GM23338 (cell line): ENCODE measurements at regions not wholly inside any gene's neighbourhood (a gene's known extent, or its start where the extent isn't known, plus 50 kb on each side); places are given as distances from the start of the nearest gene placed in this dataset.
A peak's percentile ranks its signal among the peaks of the same experiment; 100 is the strongest.

Source experiments
- ATAC-seq: fragments of 200-7000 bp; cut with Tn5 transposase; 3 replicates; pipeline ENCODE4 v1.9.1; 2020
- DNase-seq: peaks from one replicate; pipeline ENCODE4 v3.0.0-alpha.2; 2015; ENCODE audit warnings: low spot score
- H2AFZ ChIP-seq: fragments of 200-600 bp; sonication (generic); 2 replicates; pipeline ENCODE4 v1.8.0; 2016; ENCODE audit warnings: antibody characterized with exemption, mild to moderate bottlenecking, moderate library complexity
- H3F3A ChIP-seq: fragments of 200-600 bp; sonication (generic); replicated peaks from 2 replicates; pipeline ENCODE4 v1.8.0; 2017; ENCODE audit warnings: antibody characterized with exemption, mixed run types, low read depth
- H3K27ac ChIP-seq: fragments of 200-600 bp; sonication (generic); 2 replicates; pipeline ENCODE4 v1.6.1; 2016; ENCODE audit warnings: low read depth
- H3K27me3 ChIP-seq: fragments of 200-600 bp; sonication (generic); 2 replicates; pipeline ENCODE4 v1.8.0; 2016; ENCODE audit warnings: mild to moderate bottlenecking, mixed run types, moderate library complexity; ENCODE audit not compliant: insufficient read depth
- H3K36me3 ChIP-seq: fragments of 200-600 bp; sonication (generic); 2 replicates; pipeline ENCODE4 v1.8.0; 2016; ENCODE audit warnings: mild to moderate bottlenecking; ENCODE audit not compliant: insufficient read depth
- H3K4me1 ChIP-seq: fragments of 200-600 bp; sonication (generic); 2 replicates; pipeline ENCODE4 v1.8.0; 2016; ENCODE audit warnings: mild to moderate bottlenecking, moderate library complexity; ENCODE audit not compliant: insufficient read depth
- H3K4me2 ChIP-seq: fragments of 200-600 bp; sonication (generic); 2 replicates; pipeline ENCODE4 v1.7.1; 2017; ENCODE audit warnings: mixed run types
- H3K4me3 ChIP-seq: fragments of 200-600 bp; sonication (generic); 2 replicates; pipeline ENCODE4 v1.6.1; 2016; ENCODE audit warnings: mixed run types
- H3K79me2 ChIP-seq: fragments of 200-600 bp; sonication (generic); replicated peaks from 2 replicates; pipeline ENCODE4 v1.8.0; 2017; ENCODE audit warnings: mild to moderate bottlenecking; ENCODE audit not compliant: insufficient read depth
- H3K9me2 ChIP-seq: fragments of 200-600 bp; sonication (generic); 2 replicates; pipeline ENCODE4 v1.8.0; 2017; ENCODE audit not compliant: insufficient read depth
- H4K20me1 ChIP-seq: fragments of 200-600 bp; sonication (generic); replicated peaks from 2 replicates; pipeline ENCODE4 v1.8.0; 2017; ENCODE audit warnings: mild to moderate bottlenecking; ENCODE audit not compliant: insufficient read depth
- H3K27ac Mint-ChIP-seq: 2 replicates; pipeline ENCODE4 v1.8.0; 2020; ENCODE audit warnings: inconsistent platforms, mild to moderate bottlenecking, moderate library complexity, mixed read lengths
- H3K27me3 Mint-ChIP-seq: 3 replicates; pipeline ENCODE4 v1.8.0; 2022; ENCODE audit warnings: low read depth, mild to moderate bottlenecking, moderate library complexity, mixed read lengths, inconsistent platforms; ENCODE audit not compliant: insufficient read depth, poor library complexity
- H3K36me3 Mint-ChIP-seq: 3 replicates; pipeline ENCODE4 v1.8.0; 2021; ENCODE audit warnings: low read depth, mild to moderate bottlenecking, inconsistent platforms, moderate library complexity, mixed read lengths
- H3K4me1 Mint-ChIP-seq: 3 replicates; pipeline ENCODE4 v1.8.0; 2020; ENCODE audit warnings: mild to moderate bottlenecking, inconsistent platforms, mixed read lengths
- H3K4me3 Mint-ChIP-seq: 3 replicates; pipeline ENCODE4 v1.8.0; 2021; ENCODE audit warnings: moderate library complexity, mild to moderate bottlenecking, inconsistent platforms, mixed read lengths
- H3K9me3 Mint-ChIP-seq: 3 replicates; pipeline ENCODE4 v1.8.0; 2020; ENCODE audit warnings: moderate library complexity, mild to moderate bottlenecking, inconsistent platforms, mixed read lengths
- CREB1 ChIP-seq: fragments of 250-450 bp; sonication (Bioruptor Pico); IDR thresholded peaks from 2 replicates; pipeline ENCODE4 v1.5.0; 2020; ENCODE audit warnings: low read depth, mild to moderate bottlenecking, moderate library complexity
- CTCF ChIP-seq, 2 experiments: fragments of 200-600 bp in 1 of 2; sonication (generic) in 1 of 2; conservative IDR thresholded peaks; 2 replicates each; pipeline versions ENCODE4 v1.5.1 to v1.6.1; 2016 to 2017; ENCODE audit warnings: antibody characterized with exemption in 2 of 2, low read depth in 2 of 2, mild to moderate bottlenecking in 2 of 2, moderate library complexity in 1 of 2
- EZH2 ChIP-seq: fragments of 200-600 bp; sonication (generic); IDR thresholded peaks from one replicate; pipeline ENCODE4 v1.8.0; 2017; ENCODE audit warnings: antibody characterized with exemption, mild to moderate bottlenecking, low read depth; ENCODE audit not compliant: unreplicated experiment
- JUNB ChIP-seq: IDR thresholded peaks from one replicate; pipeline ENCODE4 v1.6.1; 2016; ENCODE audit warnings: antibody characterized with exemption; ENCODE audit not compliant: unreplicated experiment
- POLR2AphosphoS5 ChIP-seq: IDR thresholded peaks from 2 replicates; pipeline ENCODE4 v1.6.1; 2016; ENCODE audit warnings: antibody characterized with exemption, low read depth
- ZNF114 ChIP-seq: fragments of 250-450 bp; sonication (Bioruptor Pico); IDR thresholded peaks from 2 replicates; pipeline ENCODE4 v1.5.0; 2020; ENCODE audit warnings: mild to moderate bottlenecking, moderate library complexity
- ZNF462 ChIP-seq: fragments of 250-450 bp; sonication (Bioruptor Pico); IDR thresholded peaks from 2 replicates; pipeline ENCODE4 v1.5.0; 2020; ENCODE audit warnings: mild to moderate bottlenecking, moderate library complexity

GRCh38 chr20:60365882-60366281 is 407.7 kb downstream of the CDH26 start (continued):
- TF ChIP-seq ZNF462 = no peak
- TF ChIP-seq EZH2 = no peak
- no peak for TF ChIP-seq POLR2AphosphoS5
- TF ChIP-seq CTCF (conservative IDR thresholded peaks at IDR 0.05; ENCODE audit: low read depth in 2 of 2) = no peak
- no peak for TF ChIP-seq JUNB

GRCh38 chr20:60371384-60371783 is 413.2 kb downstream of the CDH26 start:
- peak; percentile 81 for ATAC-seq
- Histone ChIP-seq H3K27ac (no peak overlapping the region), H2AFZ (no peak overlapping the region), H3K27me3 (no peaks in the 10 kb centered on the region), H3F3A (no peaks in the 10 kb centered on the region), H3K9me2 (no peaks in the 10 kb centered on the region), H3K4me2 (no peak overlapping the region), H3K4me1 (no peaks in the 10 kb centered on the region), H3K36me3 (peaks cover 3% of the 10 kb centered on the region; the same call in 1 of the 2 replicates), H3K79me2 (no peaks in the 10 kb centered on the region), H3K4me3 (no peak overlapping the region), H4K20me1 (no peaks in the 10 kb centered on the region)
- Mint-ChIP-seq H3K9me3 (peaks cover 18% of the 10 kb centered on the region; the same call in 2 of the 3 replicates), H3K27me3 (peaks cover 4% of the 10 kb centered on the region), H3K4me3 (no peak overlapping the region), H3K27ac (no peak overlapping the region), H3K4me1 (no peaks in the 10 kb centered on the region), H3K36me3 (no peaks in the 10 kb centered on the region)
- DNase-seq = peak; percentile 2
- TF ChIP-seq CREB1 (CRISPR knock-in tag) = no peak
- TF ChIP-seq ZNF462 = no peak
- TF ChIP-seq ZNF114 (CRISPR knock-in tag) = no peak
